Stomach (tissue), 4 donors: ENCODE measurements at regions not wholly inside any gene's neighbourhood (a gene's known extent, or its start where the extent isn't known, plus 50 kb on each side); places are given as distances from the start of the nearest gene placed in this dataset.

Experiments used
- EP300 ChIP-seq: sonication (generic); formaldehyde crosslinking; IDR thresholded peaks from one replicate; pipeline ENCODE4 v1.6.1; 2017; ENCODE audit warnings: antibody characterized with exemption
- POLR2A ChIP-seq, 4 donors: fragments of 450-650 bp; IDR thresholded peaks; one replicate each; pipeline ENCODE4 v1.6.1; 2016; ENCODE audit warnings: antibody characterized with exemption in 4 of 4, control low read depth in 2 of 4, mild to moderate bottlenecking in 1 of 4, moderate library complexity in 1 of 4
- POLR2AphosphoS5 ChIP-seq, 3 donors: sonication (generic); formaldehyde crosslinking; IDR thresholded peaks; one replicate each; pipeline ENCODE4 v1.6.1; 2016; ENCODE audit warnings: antibody characterized with exemption in 3 of 3
- TF ChIP-seq, protein P1 (sequence below), 7 experiments: fragments of 450-650 bp in 4 of 7; fragments of 200-600 bp in 3 of 7; sonication (generic) in 3 of 7; IDR thresholded peaks; one replicate each; pipeline ENCODE4 v1.5.1; 2016 to 2019; ENCODE audit warnings: antibody characterized with exemption in 7 of 7, control low read depth in 2 of 7, mild to moderate bottlenecking in 1 of 7

DNA sequence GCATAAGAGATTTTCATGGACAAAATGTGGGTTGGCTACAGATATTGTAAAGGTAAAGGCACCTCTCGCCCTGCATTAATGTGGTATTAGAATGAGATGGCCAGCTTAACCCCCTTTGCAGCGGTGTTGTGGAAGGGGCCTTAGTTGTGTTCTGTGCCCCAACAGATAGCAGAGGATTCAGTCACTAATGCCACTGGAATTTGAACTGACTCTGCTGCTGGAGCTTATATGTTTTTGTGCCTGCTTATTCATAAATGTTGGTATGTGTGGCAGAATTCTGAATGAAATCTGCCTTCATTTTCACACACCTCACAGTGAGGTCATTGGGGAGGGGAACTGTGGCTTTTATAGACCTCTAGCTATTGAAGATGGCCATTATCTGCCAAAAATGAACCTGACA, 90.7 kb upstream of the ITGA6 start:
- TF ChIP-seq POLR2AphosphoS5 (IDR thresholded peaks at IDR 0.05) (no peak), POLR2A (IDR thresholded peaks at IDR 0.05) (no peak), EP300 (no peak)
- TF ChIP-seq, protein P1, sequence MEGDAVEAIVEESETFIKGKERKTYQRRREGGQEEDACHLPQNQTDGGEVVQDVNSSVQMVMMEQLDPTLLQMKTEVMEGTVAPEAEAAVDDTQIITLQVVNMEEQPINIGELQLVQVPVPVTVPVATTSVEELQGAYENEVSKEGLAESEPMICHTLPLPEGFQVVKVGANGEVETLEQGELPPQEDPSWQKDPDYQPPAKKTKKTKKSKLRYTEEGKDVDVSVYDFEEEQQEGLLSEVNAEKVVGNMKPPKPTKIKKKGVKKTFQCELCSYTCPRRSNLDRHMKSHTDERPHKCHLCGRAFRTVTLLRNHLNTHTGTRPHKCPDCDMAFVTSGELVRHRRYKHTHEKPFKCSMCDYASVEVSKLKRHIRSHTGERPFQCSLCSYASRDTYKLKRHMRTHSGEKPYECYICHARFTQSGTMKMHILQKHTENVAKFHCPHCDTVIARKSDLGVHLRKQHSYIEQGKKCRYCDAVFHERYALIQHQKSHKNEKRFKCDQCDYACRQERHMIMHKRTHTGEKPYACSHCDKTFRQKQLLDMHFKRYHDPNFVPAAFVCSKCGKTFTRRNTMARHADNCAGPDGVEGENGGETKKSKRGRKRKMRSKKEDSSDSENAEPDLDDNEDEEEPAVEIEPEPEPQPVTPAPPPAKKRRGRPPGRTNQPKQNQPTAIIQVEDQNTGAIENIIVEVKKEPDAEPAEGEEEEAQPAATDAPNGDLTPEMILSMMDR (IDR thresholded peaks at IDR 0.05), result no peak
